Brain microvascular endothelial cell (primary cell): ENCODE measurements at regions not wholly inside any gene's neighbourhood (a gene's known extent, or its start where the extent isn't known, plus 50 kb on each side); places are given as distances from the start of the nearest gene placed in this dataset.

Experiments used
- DNase-seq: peaks from one replicate; pipeline ENCODE4 v3.0.0-alpha.2; 2020
- H3K27ac ChIP-seq: fragments of 250-450 bp; sonication (Bioruptor Pico); 2 replicates; pipeline ENCODE4 v1.5.1; 2020; ENCODE audit warnings: mild to moderate bottlenecking, moderate library complexity
- H3K27me3 ChIP-seq: fragments of 250-450 bp; sonication (Bioruptor Pico); replicated peaks from 2 replicates; pipeline ENCODE4 v1.5.1; 2020; ENCODE audit warnings: mild to moderate bottlenecking
- H3K36me3 ChIP-seq: fragments of 250-450 bp; sonication (Bioruptor Pico); replicated peaks from 2 replicates; pipeline ENCODE4 v1.5.1; 2020; ENCODE audit warnings: mild to moderate bottlenecking
- H3K4me3 ChIP-seq: 2 replicates; pipeline ENCODE4 v1.5.1; 2011; ENCODE audit warnings: low read depth, mild to moderate bottlenecking, control low read depth, low read length, moderate library complexity
- CTCF ChIP-seq: IDR thresholded peaks from 2 replicates; pipeline ENCODE4 v1.5.1; 2011; ENCODE audit warnings: low read depth, mild to moderate bottlenecking, moderate library complexity, low read length, control low read depth, inconsistent platforms; ENCODE audit errors: missing control alignments
- in situ Hi-C: cut with HindIII; loops from 2 replicates; pipeline ENCODE4 v1.10.0; 2017; ENCODE audit warnings: low sequenced_read_pairs, low pct_ligation_motif_present

DNA sequence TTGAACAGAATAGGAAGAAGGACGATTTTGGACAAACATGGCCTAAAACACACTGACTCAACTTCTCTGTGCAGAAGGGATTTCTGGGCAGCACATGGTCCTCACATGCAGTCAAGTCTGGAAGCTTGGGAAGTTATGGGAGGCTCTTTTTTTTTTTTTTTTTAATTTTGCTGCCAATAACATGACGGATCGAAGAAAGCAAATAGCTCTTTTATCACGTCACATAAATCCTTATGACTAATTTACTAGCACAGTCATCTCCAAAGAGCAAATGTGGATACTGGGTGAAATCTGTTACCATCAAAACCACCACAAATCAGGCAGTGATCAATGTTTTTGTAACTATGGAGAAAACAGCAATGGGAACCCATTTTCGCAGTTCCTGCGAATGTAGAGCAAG lies 193.3 kb upstream of the FAM9B start:
- Histone ChIP-seq H3K36me3 (no peaks in the 10 kb centered on the region), H3K27me3 (no peaks in the 10 kb centered on the region), H3K27ac (no peak overlapping the region), H3K4me3 (no peak overlapping the region)
- no peak for TF ChIP-seq CTCF
- no peak for DNase-seq
- in situ Hi-C loops = no loop called here

- Histone ChIP-seq H3K4me3 (no peak overlapping the region), H3K27me3 (no peaks in the 10 kb centered on the region), H3K36me3 (no peaks in the 10 kb centered on the region), H3K27ac (no peak overlapping the region)
- TF ChIP-seq CTCF = no peak
- peak; percentile 3 for DNase-seq
- in situ Hi-C loops = no loop called here
These were observed 197.6 kb upstream of the FAM9B start for GRCh38 chrX:9231491-9231890.

- no peaks in the 10 kb centered on the region for H3K36me3 ChIP-seq
- H3K27ac ChIP-seq = no peak overlapping the region
- H3K4me3 ChIP-seq = no peak overlapping the region
- no peak for TF ChIP-seq CTCF
- in situ Hi-C loops = no loop called here
- no peaks in the 10 kb centered on the region for H3K27me3 ChIP-seq
- no peak for DNase-seq
These were observed 199.2 kb upstream of the FAM9B start for GRCh38 chrX:9233141-9233540.

DNA sequence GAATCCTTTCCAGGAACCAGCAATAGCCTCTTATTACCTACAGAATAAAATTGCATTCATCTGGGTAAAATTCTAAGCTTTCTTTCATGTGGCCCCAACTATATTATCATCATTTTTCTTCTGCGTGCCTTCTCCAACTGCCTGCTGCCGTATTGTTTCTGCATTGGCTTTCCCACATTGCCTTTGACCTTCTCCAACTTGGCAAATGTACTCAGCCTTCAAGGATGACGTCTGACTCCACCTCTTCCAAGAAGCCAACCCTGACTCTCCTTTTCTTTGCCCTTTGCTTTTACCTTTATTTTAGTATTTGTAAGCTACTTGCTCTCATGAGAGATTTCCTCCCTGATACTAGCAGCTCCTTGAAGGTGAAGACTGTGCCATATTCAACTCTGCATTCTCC lies 200.4 kb upstream of the FAM9B start:
- Histone ChIP-seq H3K36me3 (no peaks in the 10 kb centered on the region), H3K27me3 (no peaks in the 10 kb centered on the region), H3K4me3 (no peak overlapping the region), H3K27ac (no peak overlapping the region)
- in situ Hi-C loops = no loop called here
- no peak for DNase-seq
- TF ChIP-seq CTCF = no peak

- no peak overlapping the region for H3K4me3 ChIP-seq
- no peak for TF ChIP-seq CTCF
- H3K27me3 ChIP-seq = no peaks in the 10 kb centered on the region
- no peaks in the 10 kb centered on the region for H3K36me3 ChIP-seq
- no peak for DNase-seq
- H3K27ac ChIP-seq = no peak overlapping the region
- in situ Hi-C loops = no loop called here
These were observed 201.8 kb upstream of the FAM9B start for GRCh38 chrX:9235722-9236121.

DNA sequence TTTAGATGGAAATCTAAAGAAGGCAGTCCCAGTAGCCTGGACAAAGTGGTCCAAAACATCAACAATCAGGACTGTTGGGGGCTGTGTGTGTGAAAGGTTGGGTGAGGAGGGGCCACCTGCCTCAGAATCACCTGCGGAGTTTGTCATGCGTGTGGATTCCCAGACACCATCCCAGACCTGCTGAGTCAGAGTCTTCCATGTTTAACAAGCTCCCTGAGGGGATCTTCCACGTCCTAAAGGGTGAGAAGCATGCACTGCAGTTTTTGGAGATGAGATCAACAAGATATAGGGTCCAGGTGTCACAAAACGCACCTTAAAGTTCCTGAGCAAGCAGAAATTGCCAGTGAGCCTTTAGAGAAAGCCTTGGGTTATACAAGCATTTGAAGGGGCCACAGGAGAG lies 207.0 kb upstream of the FAM9B start:
- H3K36me3 ChIP-seq = no peaks in the 10 kb centered on the region
- no peak for DNase-seq
- no peak overlapping the region for H3K27ac ChIP-seq
- in situ Hi-C loops = no loop called here
- H3K27me3 ChIP-seq = no peaks in the 10 kb centered on the region
- H3K4me3 ChIP-seq = no peak overlapping the region
- TF ChIP-seq CTCF = no peak
